AG10803 (cell line): ENCODE measurements at regions not wholly inside any gene's neighbourhood (a gene's known extent, or its start where the extent isn't known, plus 50 kb on each side); places are given as distances from the start of the nearest gene placed in this dataset.

Experiments
- DNase-seq: peaks from one replicate; pipeline ENCODE4 v3.0.0; 2010; ENCODE audit warnings: low read depth
- H3K4me3 ChIP-seq: 2 replicates; pipeline ENCODE4 v1.5.1; 2011; ENCODE audit warnings: mild to moderate bottlenecking, low read length, control low read depth
- TF ChIP-seq, protein P1 (sequence below): conservative IDR thresholded peaks from 2 replicates; pipeline ENCODE4 v1.5.1; 2011; ENCODE audit warnings: mild to moderate bottlenecking, low read length, control low read depth, inconsistent platforms

DNA sequence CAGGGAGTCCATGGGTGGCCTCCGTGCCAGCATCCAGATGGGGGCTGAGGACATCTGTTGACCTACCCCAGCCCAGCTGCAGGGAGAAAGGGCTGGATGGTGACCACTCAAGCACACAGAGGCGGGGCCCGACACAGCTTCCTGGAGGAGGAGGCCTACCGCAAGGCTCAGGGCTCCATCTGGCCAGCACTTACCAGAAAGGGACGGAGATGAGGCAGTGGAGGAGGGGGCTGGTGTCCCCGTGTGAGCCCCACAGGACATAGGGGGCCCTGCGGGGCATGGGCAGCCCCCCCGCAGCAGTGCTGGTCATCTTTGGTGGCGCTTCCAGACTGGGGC lies 147.5 kb upstream of the CIBAR2 start:
- DNase-seq: no peak
- H3K4me3 ChIP-seq: no peak overlapping the region
- TF ChIP-seq, protein P1, sequence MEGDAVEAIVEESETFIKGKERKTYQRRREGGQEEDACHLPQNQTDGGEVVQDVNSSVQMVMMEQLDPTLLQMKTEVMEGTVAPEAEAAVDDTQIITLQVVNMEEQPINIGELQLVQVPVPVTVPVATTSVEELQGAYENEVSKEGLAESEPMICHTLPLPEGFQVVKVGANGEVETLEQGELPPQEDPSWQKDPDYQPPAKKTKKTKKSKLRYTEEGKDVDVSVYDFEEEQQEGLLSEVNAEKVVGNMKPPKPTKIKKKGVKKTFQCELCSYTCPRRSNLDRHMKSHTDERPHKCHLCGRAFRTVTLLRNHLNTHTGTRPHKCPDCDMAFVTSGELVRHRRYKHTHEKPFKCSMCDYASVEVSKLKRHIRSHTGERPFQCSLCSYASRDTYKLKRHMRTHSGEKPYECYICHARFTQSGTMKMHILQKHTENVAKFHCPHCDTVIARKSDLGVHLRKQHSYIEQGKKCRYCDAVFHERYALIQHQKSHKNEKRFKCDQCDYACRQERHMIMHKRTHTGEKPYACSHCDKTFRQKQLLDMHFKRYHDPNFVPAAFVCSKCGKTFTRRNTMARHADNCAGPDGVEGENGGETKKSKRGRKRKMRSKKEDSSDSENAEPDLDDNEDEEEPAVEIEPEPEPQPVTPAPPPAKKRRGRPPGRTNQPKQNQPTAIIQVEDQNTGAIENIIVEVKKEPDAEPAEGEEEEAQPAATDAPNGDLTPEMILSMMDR: no peak

DNA sequence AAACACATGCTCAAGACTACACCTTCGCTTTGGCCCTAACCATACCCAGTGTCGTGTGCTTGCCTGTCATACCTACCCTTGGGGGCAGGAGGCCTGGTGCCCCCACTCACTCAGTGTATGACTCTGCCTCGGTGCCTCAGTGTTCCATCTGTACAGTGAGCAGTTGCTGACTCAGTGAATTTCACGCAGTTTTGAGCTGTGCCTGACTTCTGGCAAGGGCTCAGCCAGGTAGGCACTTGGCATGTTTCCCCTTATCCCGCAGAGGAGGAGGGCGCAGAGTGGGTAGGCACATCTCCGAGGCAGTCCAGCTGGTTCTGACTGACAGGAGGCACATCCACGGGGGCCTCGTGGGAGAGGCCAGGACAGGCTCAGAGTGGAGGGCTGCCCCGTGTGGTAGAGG lies 148.9 kb upstream of the CIBAR2 start:
- TF ChIP-seq, protein P1: no peak

GRCh38 chr16:85261657-85262557 lies 149.6 kb upstream of the CIBAR2 start:
- no peak for DNase-seq
- no peak overlapping the region for H3K4me3 ChIP-seq
- TF ChIP-seq, protein P1: no peak

More for the DNA sequence above, 148.9 kb upstream of the CIBAR2 start:
- no peak overlapping the region for H3K4me3 ChIP-seq
- no peak for DNase-seq

DNA sequence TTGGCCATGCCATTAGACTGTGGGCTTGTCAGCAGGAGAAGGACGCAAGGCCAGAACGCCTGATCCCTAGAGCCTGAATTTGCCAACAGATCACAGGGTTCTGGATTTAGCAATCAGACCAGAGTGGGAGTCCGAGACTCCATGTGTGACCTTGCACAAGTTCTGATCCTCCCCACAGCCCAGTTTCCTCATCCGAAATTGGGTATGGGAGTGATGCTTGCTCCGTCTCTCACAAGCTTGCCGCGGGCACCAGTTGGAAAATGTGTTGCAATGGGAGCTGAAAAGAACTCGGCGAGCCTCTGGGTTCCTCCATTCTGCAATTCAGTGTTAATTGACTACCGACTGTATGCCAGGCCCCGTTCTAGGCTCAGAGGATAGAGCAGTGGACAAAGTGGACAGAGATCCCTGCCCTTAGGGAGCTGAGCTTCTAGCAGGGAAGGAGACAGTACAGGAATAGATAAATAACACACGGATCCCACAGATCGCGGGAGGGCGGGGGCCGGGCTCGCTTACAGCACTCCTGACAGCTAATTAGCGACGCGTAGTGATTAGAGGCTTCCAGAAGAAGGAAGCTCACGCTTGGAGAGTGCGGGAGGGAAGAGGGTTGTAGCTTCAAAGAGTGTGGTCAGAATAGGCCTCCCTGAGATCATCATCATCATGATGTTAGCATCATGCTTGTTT lies 150.4 kb upstream of the CIBAR2 start:
- no peak for DNase-seq
- TF ChIP-seq, protein P1: no peak
- H3K4me3 ChIP-seq: no peak overlapping the region

DNA sequence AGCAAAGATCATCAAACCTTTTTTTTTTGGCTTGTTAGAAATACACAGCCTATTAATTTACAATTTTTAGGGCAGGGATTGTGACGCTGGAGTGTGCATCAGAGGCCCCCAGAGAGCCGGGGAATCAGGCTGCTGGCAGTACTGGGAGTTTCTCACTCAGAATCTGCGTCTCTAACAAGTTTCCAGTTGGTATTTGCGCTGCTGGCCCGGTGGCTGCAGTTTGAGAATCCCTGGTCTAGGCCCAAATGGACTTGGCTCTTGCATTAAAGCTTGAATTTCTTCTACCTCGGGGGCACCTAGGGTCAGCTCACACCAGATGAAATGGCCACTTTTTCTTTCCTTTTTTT lies 150.9 kb upstream of the CIBAR2 start:
- TF ChIP-seq, protein P1: no peak
- no peak for DNase-seq
- H3K4me3 ChIP-seq: no peak overlapping the region

DNA sequence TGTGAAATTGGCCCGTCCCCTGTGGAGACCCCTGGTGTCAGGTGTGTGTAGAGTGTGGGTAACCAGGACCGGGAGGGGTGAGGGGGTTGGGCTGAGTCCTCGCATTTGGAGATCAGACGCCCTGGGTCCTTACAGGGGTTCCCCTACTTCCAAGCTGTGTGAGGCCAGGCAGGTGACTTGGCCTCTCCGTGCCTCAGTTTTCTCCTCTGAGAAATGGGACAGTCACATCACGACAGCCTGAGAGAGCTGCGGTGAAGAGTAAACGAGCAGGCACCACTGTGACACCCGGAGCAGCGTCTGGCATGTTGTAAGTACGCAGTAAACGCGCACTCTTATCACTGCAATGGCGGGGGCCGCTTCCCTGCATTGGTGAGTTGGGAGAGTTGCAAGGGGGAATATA lies 152.5 kb upstream of the CIBAR2 start:
- DNase-seq: no peak

More for the DNA sequence above, 152.5 kb upstream of the CIBAR2 start:
- no peak overlapping the region for H3K4me3 ChIP-seq
- TF ChIP-seq, protein P1: no peak
